Loucy (cell line): ENCODE measurements at regions not wholly inside any gene's neighbourhood (a gene's known extent, or its start where the extent isn't known, plus 50 kb on each side); places are given as distances from the start of the nearest gene placed in this dataset.

Experiments
- H2AFZ ChIP-seq: fragments of 200-600 bp; sonication (generic); 2 replicates; pipeline ENCODE4 v1.6.0; 2016; ENCODE audit warnings: antibody characterized with exemption, mild to moderate bottlenecking, low read length, moderate library complexity
- H3F3A ChIP-seq: fragments of 200-600 bp; 2 replicates; pipeline ENCODE4 v1.6.0; 2016; ENCODE audit warnings: antibody characterized with exemption, low read depth, mild to moderate bottlenecking
- H3K27me3 ChIP-seq: fragments of 200-600 bp; sonication (generic); 2 replicates; pipeline ENCODE4 v1.6.1; 2014; ENCODE audit warnings: low read length, mild to moderate bottlenecking; ENCODE audit not compliant: insufficient read depth, poor library complexity, severe bottlenecking
- H3K36me3 ChIP-seq: fragments of 200-600 bp; sonication (generic); 2 replicates; pipeline ENCODE4 v1.6.1; 2016; ENCODE audit warnings: low read length; ENCODE audit not compliant: insufficient read depth
- H3K4me1 ChIP-seq: fragments of 200-600 bp; sonication (generic); 2 replicates; pipeline ENCODE4 v1.5.1; 2014; ENCODE audit warnings: low read length, mild to moderate bottlenecking; ENCODE audit not compliant: insufficient read depth, poor library complexity, severe bottlenecking
- H3K4me2 ChIP-seq: fragments of 200-600 bp; sonication (generic); 2 replicates; pipeline ENCODE4 v1.6.0; 2014; ENCODE audit warnings: antibody characterized with exemption, low read length, low read depth, mild to moderate bottlenecking; ENCODE audit not compliant: poor library complexity, severe bottlenecking
- H3K4me3 ChIP-seq: fragments of 200-600 bp; sonication (generic); 2 replicates; pipeline ENCODE4 v1.5.1; 2014; ENCODE audit warnings: low read length, mild to moderate bottlenecking, mixed read lengths; ENCODE audit not compliant: poor library complexity, severe bottlenecking
- H3K79me2 ChIP-seq: fragments of 200-600 bp; sonication (generic); 2 replicates; pipeline ENCODE4 v1.6.1; 2014; ENCODE audit warnings: low read length; ENCODE audit not compliant: insufficient read depth
- H3K9ac ChIP-seq: fragments of 200-600 bp; sonication (generic); 2 replicates; pipeline ENCODE4 v1.6.0; 2014; ENCODE audit warnings: mild to moderate bottlenecking, low read depth, low read length, moderate library complexity; ENCODE audit not compliant: poor library complexity, severe bottlenecking
- H3K9me2 ChIP-seq: fragments of 200-600 bp; sonication (generic); replicated peaks from 2 replicates; pipeline ENCODE4 v1.6.1; 2016; ENCODE audit warnings: low read depth, low read length, mixed read lengths
- H3K9me3 ChIP-seq: fragments of 200-600 bp; sonication (generic); 2 replicates; pipeline ENCODE4 v1.6.1; 2014; ENCODE audit warnings: mild to moderate bottlenecking, antibody characterized with exemption, low read length, low read depth; ENCODE audit not compliant: insufficient read depth
- H4K20me1 ChIP-seq: fragments of 200-600 bp; sonication (generic); 2 replicates; pipeline ENCODE4 v1.6.0; 2014; ENCODE audit warnings: antibody characterized with exemption, low read length, mild to moderate bottlenecking; ENCODE audit not compliant: insufficient read depth, poor library complexity, severe bottlenecking
- CTCF ChIP-seq: fragments of 200-600 bp; sonication (generic); conservative IDR thresholded peaks from 2 replicates; pipeline ENCODE4 v1.5.1; 2014; ENCODE audit warnings: mild to moderate bottlenecking, antibody characterized with exemption, low read length
- EZH2phosphoT487 ChIP-seq: fragments of 200-600 bp; IDR thresholded peaks from 2 replicates; pipeline ENCODE4 v1.6.1; 2018; ENCODE audit warnings: antibody characterized with exemption, mild to moderate bottlenecking, moderate library complexity, borderline replicate concordance

GRCh38 chr17:77316191-77316641 is 175.4 kb downstream of the SEC14L1 start:
- H3K4me2 ChIP-seq = no peak overlapping the region
- peaks cover 4% of the 10 kb centered on the region for H3K4me1 ChIP-seq
- no peak overlapping the region for H3K9ac ChIP-seq
- H3K9me2 ChIP-seq = no peaks in the 10 kb centered on the region
- no peaks in the 10 kb centered on the region for H3F3A ChIP-seq
- H3K36me3 ChIP-seq = no peaks in the 10 kb centered on the region
- H2AFZ ChIP-seq = no peak overlapping the region
- H3K9me3 ChIP-seq = no peaks in the 10 kb centered on the region
- H4K20me1 ChIP-seq = no peaks in the 10 kb centered on the region
- H3K79me2 ChIP-seq = no peaks in the 10 kb centered on the region
- TF ChIP-seq EZH2phosphoT487 (no peak), CTCF (no peak)
- H3K4me3 ChIP-seq = no peak overlapping the region
- H3K27me3 ChIP-seq = no peaks in the 10 kb centered on the region

GRCh38 chr17:77316651-77317050 is 175.9 kb downstream of the SEC14L1 start:
- H2AFZ ChIP-seq = no peak overlapping the region
- no peak overlapping the region for H3K4me2 ChIP-seq
- H3K4me1 ChIP-seq = peaks cover 4% of the 10 kb centered on the region

GRCh38 chr17:77317091-77317750 is 176.5 kb downstream of the SEC14L1 start:
- no peaks in the 10 kb centered on the region for H3K9me2 ChIP-seq
- H3K9me3 ChIP-seq = no peaks in the 10 kb centered on the region
- no peaks in the 10 kb centered on the region for H3K36me3 ChIP-seq
- H3K79me2 ChIP-seq = no peaks in the 10 kb centered on the region
- H3K27me3 ChIP-seq = no peaks in the 10 kb centered on the region
- H3K4me3 ChIP-seq = no peak overlapping the region
- no peaks in the 10 kb centered on the region for H3F3A ChIP-seq
- no peak overlapping the region for H3K4me2 ChIP-seq
- no peak overlapping the region for H2AFZ ChIP-seq
- H4K20me1 ChIP-seq = no peaks in the 10 kb centered on the region
- TF ChIP-seq EZH2phosphoT487 (no peak), CTCF (no peak)
- peaks cover 5% of the 10 kb centered on the region for H3K4me1 ChIP-seq
- no peak overlapping the region for H3K9ac ChIP-seq

More at GRCh38 chr17:77316651-77317050, 175.9 kb downstream of the SEC14L1 start:
- H3K4me3 ChIP-seq = no peak overlapping the region
- no peaks in the 10 kb centered on the region for H3K27me3 ChIP-seq
- H3K36me3 ChIP-seq = no peaks in the 10 kb centered on the region
- TF ChIP-seq CTCF = no peak
- no peak for TF ChIP-seq EZH2phosphoT487
- no peak overlapping the region for H3K9ac ChIP-seq
- no peaks in the 10 kb centered on the region for H3K9me3 ChIP-seq
- no peaks in the 10 kb centered on the region for H3K79me2 ChIP-seq
- H3K9me2 ChIP-seq = no peaks in the 10 kb centered on the region
- H3F3A ChIP-seq = no peaks in the 10 kb centered on the region
- H4K20me1 ChIP-seq = no peaks in the 10 kb centered on the region
